DMS79 treated with DMSO at 0.1 percent for 48 hours (cell line): ENCODE measurements at regions not wholly inside any gene's neighbourhood (a gene's known extent, or its start where the extent isn't known, plus 50 kb on each side); places are given as distances from the start of the nearest gene placed in this dataset.
A peak's percentile ranks its signal among the peaks of the same experiment; 100 is the strongest.
"Not testable (repeated sequence)": the region's sequence is repeated elsewhere in the genome, so short reads cannot be mapped to it uniquely, and the experiment has no call there.

Experiments
- DNase-seq: peaks from one replicate; lab custom pipeline; 2025; lab: John Stamatoyannopoulos, UW

- DNase-seq: peak; percentile 39
These were observed 169.9 kb downstream of the QRSL1 start for GRCh38 chr6:106799031-106799894.

- no peak for DNase-seq
These were observed 167.8 kb downstream of the QRSL1 start for GRCh38 chr6:106797186-106797585.

- no peak for DNase-seq
These were observed 167.4 kb downstream of the QRSL1 start for GRCh38 chr6:106796781-106797180.

- DNase-seq: no peak
These were observed 164.8 kb downstream of the QRSL1 start for GRCh38 chr6:106794129-106794528.

GRCh38 chr6:106792536-106793236, 163.3 kb downstream of the QRSL1 start:
- no peak for DNase-seq

GRCh38 chr6:106790935-106791334, 161.6 kb downstream of the QRSL1 start:
- no peak for DNase-seq

GRCh38 chr6:106790149-106790770, 160.9 kb downstream of the QRSL1 start:
- peak; percentile 11 for DNase-seq

- DNase-seq: no peak
These were observed 160.2 kb downstream of the QRSL1 start for GRCh38 chr6:106789428-106790148.

- no peak for DNase-seq
These were observed 159.4 kb downstream of the QRSL1 start for GRCh38 chr6:106788761-106789160.

- no peak for DNase-seq
These were observed 158.2 kb downstream of the QRSL1 start for GRCh38 chr6:106787327-106788196.

- DNase-seq: no peak
These were observed 155.9 kb downstream of the QRSL1 start for GRCh38 chr6:106785298-106785697.

GRCh38 chr6:106783640-106784566, 154.5 kb downstream of the QRSL1 start:
- DNase-seq: no peak

GRCh38 chr6:106782536-106783285, 153.3 kb downstream of the QRSL1 start:
- DNase-seq: no peak

GRCh38 chr6:106779552-106779951, 150.2 kb downstream of the QRSL1 start:
- DNase-seq: not testable (repeated sequence)

- DNase-seq: no peak
These were observed 149.6 kb downstream of the QRSL1 start for GRCh38 chr6:106778943-106779342.

GRCh38 chr6:106773996-106774629, 144.7 kb downstream of the QRSL1 start:
- DNase-seq: no peak

- no peak for DNase-seq
These were observed 144.1 kb downstream of the QRSL1 start for GRCh38 chr6:106773522-106773921.

GRCh38 chr6:106772270-106773142, 143.1 kb downstream of the QRSL1 start:
- no peak for DNase-seq
